NCI-H146 treated with DMSO at 0.1 percent for 48 hours (cell line): ENCODE measurements at regions not wholly inside any gene's neighbourhood (a gene's known extent, or its start where the extent isn't known, plus 50 kb on each side); places are given as distances from the start of the nearest gene placed in this dataset.

Experiments
- DNase-seq: peaks from one replicate; lab custom pipeline; 2025; ENCODE audit not compliant: unreplicated experiment; lab: John Stamatoyannopoulos, UW

DNA sequence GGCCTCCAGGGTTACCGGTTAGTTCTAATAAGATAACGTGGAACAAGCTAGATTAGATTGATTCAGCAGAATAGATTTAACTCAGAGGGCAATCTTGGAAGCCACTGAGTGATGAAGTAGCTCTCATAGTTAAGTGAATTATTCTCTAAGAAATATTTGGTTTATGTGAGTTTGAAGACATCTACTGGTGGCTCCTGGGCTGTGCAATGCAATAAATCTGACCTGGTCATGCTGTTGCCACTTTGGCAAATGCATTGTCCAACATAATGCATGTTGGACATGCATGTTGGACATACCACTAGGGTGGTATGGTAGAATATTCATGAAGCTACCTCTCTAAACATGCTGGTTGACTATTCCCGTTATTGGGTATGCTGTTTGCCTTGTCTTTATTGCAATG is 493.7 kb upstream of the VRK2 start:
- DNase-seq, result no peak

DNA sequence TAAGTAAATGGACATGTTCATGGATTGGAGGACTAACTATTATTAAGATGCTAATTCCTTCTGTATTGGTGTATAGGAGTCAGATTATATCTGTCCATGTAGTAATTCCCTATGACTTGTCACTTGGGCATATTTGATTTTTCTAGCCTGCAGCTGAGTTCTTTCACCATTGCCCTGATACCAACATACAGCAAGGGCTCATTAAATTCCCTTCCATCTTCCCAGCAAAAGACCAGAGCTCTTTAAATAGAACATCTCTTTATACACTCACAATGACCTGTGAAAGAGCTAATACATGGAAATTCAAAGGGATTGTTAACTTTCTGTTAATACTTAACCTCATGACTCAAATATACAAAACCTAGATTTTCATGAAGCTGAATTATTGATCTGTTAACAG is 492.3 kb upstream of the VRK2 start:
- DNase-seq, result no peak

DNA sequence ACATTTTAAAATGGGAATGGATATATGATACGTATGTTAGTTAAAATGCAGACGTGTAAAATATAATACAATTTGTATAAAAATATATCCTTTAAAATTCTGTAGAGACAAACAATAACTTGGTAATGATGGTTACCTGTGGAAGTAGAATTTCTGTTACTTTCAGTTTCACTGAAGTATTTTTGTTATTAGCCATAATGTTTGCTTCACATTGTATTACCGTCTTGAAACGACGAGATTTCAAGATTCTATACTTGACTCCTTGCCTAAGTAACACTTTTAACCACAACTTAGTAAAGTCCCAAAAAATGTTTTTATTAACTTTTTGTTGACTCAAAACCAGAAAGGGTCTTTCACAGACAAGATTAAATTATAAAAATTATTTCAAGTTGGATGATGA is 488.3 kb upstream of the VRK2 start:
- no peak for DNase-seq

DNA sequence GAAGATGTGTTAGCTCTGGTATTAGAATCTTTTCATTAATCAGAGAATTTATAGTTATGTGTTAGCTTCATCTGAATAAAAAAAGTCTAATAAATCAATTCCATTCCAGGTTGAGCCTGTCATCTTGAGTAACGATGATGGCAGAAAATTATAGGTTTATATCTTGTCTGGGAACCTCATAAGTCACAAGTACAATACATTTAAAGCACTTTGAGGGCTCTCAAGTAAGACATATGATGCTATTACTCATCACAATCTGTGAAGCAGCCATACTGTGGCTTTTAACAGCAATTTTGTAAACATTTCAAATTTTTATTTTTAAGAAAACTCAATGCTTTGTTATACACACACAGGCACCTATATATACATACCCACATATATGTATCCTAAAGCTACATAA is 484.1 kb upstream of the VRK2 start:
- no peak for DNase-seq

DNA sequence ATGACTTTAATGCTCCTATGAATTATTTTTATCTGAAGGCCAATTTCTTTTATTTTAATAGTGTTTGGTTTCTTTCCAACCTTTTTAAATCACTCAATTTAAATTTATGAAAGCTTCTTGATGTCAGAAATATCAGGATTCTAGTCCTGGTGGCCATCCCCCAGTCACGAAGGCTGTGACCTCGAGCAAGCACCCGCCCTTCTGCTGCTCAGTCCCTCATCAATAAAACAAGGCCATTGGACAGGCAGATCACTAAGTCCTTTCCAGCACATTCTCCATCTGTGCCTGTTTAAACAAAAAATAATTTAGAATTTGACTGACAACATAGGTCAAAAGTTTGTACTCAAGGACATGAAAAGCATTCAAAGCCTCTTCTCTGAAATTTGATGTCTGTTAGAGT is 483.6 kb upstream of the VRK2 start:
- no peak for DNase-seq

DNA sequence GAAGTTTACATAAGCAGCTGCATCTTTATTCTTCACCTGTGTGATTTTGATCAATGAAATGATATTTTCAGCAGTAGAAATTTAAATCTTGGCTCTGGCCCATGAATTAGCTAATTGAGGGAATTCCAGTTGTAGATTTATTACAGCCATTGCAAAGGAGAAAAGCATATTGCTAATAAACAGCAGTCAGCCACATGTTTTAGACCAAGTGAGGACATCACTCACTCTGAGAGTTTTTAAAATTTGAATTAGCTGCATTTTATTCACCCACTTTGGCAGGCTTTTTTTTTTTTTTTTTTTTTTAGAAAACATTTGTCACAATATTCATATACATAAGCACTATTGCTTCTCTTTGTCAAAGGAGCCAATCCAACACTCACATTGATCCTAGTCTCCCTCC is 479.4 kb upstream of the VRK2 start:
- no peak for DNase-seq

DNA sequence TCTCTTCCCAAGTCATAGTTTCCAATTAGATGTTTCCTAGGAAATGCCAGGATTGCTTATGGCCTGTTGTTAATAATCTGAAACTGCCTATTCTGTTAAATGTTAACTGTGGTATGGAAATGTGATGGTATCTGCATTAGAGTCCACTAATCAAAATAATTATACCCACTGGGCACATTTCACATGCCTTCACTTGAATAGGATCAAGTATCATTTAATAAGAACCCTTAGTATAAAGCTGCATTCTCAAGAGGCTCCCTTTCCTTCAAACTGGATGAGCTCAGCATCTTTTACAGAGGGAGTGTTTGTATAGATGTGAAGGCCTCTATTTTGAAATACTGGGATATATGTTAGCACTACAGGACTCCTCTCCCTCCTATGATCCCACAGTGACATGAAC is 477.2 kb upstream of the VRK2 start:
- no peak for DNase-seq

DNA sequence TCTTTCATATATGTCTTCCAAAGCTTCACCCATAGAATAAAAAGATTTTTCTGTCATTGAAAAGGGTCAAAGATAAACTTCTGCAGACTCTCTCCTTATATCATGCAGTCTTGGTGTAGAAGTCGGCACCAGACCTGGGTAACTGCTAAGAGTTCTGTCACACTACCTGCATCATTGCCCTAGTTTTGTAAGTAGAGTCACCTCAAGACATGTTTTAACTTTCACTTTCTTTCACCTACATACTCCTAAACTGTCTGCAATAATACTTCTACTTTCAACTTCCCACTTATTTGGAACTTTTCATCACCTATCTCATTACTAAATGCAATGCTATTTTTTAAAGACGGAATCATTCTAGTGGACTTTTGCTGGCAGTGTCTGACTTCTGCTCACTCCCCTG is 475.6 kb upstream of the VRK2 start:
- DNase-seq, result no peak

DNA sequence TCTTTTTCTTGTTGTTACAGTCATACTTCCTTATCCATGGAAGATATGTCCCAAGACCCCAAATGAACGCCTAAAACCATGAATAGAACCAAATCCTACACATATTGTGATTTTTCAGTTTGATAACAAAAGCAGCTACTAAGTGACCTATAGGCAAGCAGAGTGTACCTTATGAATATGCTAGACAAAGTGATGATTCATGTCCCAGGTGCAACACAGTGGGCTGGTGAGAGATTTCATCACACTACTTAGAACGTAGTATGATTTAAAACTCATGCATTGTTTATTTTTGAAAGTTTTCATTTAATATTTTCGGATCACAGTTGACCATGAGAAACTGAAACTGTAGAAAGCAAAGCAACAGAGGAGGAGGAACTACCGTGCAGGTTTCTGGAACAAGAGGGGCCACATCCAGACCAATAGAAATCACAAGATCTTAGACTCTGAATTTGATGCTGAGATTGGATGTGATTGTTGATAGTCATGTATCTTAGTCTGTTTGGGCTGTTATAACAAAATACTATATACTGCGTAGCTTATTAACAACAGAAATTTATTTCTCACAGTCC is 470.8 kb upstream of the VRK2 start:
- DNase-seq, result no peak

DNA sequence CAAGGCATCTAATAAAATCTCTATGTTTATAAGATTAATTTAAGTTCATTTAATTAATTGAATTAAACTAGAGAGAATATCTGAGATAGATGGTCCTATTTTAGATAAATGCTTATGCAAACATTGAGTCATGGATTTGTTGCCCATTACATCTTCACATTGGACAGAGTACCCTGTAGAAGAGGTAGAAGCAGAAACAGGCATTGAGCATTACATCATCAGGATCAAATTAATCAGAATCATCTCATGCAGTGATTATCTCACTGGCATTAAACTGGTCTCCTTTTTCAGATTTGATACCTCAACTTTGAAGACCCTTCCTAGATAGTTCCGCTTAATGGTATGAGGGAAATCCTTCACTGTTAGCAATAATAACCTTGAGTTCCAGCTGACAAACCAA is 469.6 kb upstream of the VRK2 start:
- DNase-seq, result no peak

DNA sequence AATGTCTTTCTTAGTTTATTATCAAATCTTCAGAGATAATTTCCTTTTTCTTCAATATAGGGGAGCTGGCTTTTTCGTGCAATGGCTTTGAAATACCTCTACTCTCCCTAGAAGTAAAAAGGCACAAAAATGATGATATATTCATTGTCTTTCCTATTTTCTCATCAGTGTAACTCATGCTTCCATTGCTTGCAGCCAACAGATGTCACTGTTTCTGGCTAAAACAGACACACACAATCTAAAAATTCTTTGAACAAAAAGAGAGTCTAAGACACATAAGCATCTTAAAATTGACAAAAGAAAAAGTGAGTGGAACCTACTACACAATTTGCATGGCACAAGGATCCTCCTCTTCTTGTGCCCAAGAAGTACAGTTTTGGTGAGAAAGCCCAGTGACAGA is 448.7 kb upstream of the VRK2 start:
- DNase-seq, result no peak

DNA sequence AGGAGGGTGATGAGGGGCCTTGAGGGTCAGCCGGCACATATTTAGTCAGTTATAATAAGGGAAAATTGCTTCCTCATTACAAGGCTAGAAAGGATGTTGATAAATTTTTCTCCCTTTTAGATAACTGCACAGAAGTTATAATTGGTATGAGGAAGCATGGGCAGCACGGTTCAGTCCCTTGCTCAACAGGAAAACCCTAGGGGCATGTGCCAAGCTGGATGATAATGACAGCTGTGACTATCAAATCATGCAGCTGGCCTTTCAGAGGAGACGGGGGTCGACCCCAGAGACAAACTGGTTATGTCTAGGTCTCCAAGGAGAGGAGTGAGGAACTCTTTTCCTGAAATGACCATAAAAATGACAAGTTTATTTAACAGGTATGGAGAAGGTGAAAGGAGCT is 448.1 kb upstream of the VRK2 start:
- no peak for DNase-seq

DNA sequence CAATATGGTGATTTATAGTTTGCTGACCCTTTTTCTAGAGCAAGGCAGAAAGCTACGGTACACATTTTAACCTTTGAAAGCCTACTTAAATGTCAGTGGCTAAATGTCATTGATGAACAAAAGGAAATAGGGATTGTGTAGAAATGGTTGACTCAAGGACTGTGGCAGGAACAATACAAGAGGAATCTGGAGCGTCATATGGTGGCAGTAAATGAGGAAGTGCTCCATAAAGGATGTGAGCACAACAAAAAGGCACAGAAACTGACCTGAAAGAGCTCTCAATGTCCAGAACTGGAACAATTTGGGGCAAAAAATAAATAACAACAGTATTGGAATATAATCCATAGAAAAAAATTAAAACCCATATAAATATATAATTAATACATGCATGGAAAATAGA is 443.9 kb upstream of the VRK2 start:
- DNase-seq, result no peak

DNA sequence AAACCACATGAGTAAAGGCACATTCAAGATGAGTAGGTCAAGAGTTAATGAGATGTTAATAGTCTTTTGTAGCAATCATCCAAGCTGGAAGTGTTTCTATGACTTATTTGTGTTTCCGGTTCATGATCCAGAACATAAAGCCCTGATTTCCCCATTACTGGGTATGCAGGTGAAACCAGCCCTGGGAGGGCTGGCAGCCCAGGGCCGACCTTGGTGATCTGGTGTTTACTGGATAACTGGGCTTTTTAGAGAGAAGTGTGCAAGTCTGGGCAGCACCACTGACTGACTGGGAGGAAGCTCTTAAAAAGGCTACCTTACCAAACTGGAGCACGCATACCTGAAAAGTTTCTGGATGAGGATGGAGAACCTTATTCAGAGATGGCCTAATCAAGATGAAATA is 431.6 kb upstream of the VRK2 start:
- no peak for DNase-seq

DNA sequence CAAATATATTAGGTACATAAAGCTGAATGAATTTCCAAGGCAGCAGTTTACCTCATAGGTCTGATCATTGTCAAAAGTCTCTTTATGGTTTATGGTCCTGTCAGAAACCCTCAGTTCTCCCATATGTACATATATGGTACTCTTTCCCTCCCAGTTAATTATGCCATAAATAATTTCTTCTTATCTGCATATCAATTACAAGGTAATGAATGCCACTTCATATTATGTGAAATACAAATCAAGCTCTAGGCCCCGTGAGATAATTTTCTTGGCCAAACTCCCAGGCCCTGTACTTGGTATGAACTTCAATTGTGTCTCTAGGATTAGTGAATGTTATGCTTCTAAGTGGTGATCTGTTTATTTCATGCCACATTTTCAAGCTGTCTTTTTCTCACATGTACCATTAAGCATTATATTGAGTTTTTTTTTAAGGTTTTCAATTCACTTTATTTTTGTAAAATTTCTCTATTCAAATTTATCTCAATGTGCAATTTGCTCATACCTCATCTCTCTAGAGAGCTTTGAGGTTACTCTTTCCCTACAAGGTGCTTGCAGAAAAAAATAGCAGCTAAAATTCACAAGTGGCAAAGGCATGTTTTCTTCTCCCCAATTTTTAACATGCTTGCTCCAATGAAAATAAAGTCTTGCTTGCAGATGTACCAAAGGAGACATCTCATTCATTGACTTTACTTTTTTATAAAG is 430.6 kb upstream of the VRK2 start:
- DNase-seq, result no peak

DNA sequence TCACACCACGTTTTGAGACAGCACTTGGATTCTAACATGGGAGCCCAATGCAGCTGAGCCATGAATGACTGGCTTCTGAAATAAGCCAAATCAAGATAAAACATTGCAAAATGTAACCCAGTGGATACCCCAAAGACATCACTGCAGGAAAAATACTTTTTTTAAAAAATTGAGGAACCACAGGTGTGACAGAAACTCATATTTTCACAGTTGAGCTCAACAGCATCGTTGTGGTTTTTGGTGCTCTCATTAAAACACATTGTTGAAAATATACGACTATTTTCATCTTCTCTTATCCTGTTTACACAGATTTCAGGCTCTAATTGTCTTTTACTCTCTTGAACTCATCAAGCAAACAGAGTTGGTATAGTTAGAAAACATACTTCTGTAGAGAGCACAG is 429.3 kb upstream of the VRK2 start:
- no peak for DNase-seq

DNA sequence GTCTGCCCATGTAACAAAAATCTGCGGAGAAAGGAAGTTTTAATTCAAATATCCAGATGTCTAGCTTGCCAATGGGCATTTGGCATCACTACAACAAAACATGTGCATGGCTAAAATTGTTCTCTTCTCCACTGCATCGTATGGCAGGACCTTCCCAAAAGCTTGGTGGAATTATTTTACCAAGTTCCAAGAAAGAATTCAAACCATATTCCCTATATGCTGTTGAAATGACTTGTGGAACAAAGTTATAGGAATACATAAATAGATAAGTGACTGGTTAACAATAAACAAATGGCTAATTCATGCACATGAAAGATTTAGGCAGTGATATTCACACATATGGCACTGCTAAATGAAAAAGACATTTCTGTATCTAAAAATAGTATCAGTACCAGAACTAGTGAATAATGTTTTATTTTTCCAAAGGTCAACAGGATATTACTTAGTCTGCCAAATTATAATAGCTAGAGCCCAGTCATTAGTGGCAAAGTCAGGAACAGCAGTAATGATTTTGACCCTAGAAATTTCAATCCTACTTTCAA is 425.4 kb upstream of the VRK2 start:
- DNase-seq, result no peak

DNA sequence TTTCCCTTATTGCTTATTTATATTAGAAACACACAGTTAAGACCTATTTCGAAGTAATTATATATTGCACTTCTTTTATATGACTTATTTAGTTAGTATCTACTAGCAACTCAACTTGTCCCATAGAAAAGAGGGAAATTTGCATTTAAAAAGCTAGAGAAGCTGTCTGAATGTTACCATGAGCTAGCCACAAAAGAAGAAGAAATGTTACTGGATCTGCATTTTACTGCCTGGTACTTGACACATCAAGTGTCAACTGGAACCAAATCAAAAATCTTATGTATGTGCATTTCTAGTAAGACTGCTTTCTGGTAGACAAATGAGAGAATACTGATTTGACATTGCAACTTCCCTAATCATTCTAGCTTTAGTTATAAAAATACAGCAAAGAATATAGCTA is 424.6 kb upstream of the VRK2 start:
- DNase-seq, result no peak

DNA sequence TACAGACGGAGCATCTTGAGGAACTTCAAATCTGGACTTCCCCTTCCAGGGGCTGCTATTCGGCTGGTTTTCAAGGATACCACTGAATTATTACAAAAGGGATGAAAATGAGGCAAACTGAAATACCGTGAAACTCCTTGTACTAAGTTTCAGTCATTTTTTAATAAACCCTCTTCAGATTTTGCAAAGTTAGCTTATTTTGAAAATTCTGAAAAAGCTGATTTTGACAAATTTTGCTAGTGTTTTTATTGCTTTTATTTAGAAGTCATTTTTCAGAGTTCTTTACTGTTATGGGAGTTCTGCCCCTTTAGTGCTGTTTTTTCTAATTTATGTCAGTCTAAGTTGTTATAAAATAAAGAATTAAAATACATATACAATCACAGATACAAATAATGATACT is 390.4 kb upstream of the VRK2 start:
- no peak for DNase-seq

DNA sequence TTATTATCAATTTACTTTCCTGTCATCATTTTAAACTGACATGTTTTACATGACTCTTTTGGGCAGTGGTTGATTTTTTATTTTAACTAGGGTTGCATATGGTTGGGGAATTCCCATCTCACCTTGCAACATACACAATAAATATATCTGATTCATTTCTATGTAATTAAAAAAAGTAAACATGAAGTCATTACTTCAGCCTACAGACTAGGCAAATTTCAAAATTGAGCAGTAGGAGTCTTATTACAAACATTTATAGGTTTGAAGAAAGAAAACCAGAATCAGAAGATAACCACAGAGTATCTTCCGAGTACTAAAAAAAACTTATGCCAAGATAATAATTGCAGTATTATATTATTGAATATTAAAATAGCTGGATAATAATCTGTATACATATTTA is 377.0 kb upstream of the VRK2 start:
- no peak for DNase-seq

DNA sequence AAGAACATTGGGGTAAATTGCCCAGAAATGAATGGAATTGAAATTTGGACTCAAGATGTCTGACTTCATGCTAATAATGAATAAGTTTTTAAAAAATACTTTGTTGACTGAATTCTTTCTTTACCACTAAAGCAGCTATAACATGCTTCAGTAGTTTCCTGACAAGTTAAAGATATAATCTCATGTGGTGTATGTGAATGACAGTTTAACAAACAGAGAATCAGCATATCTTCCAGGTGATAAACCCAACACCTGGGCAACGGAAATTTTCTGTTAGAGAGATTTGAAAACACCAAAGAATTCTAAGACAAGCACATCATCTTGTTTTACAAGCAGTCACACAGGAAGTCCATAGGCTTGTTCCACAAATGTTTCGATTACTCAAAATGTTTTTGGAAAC is 372.6 kb upstream of the VRK2 start:
- DNase-seq, result no peak

DNA sequence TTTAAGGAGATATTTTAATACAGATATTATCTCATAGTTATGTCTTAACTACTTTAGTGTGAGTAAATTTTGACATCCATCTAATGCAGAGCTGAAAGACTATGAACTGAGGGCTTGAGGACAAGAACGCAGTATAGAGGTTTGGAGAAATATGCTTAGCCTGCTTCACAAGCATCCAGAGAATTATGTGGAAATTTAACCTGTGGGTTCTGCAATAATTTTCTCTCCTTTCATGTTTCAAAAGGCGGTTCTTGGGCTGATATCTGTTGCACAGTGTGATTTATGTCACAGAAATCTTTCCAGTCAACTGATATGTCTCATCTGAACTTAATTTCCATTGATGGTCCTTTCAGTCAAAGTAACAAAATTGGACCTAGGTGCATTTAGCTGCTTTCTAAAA is 371.9 kb upstream of the VRK2 start:
- no peak for DNase-seq

DNA sequence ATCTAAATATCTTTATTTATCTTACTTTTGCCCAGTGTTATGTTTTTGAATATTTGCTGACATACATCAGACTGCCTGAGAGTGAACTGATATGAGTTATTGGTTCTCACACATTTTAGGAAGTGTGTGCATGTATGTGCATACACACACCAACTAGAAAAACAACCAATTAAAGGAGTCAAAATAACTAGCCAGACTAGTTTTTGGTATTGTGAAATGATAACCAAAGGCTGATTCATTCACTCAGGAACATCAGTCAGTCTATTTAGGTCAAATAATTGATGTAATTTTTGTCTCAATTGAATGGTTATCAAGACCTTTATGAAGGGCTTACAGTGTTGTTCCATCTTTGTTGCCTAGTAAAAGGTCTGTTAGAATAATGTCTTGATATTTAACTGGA is 369.3 kb upstream of the VRK2 start:
- DNase-seq, result no peak
